ENCODE measurements at regions not wholly inside any gene's neighbourhood (a gene's known extent, or its start where the extent isn't known, plus 50 kb on each side); places are given as distances from the start of the nearest gene placed in this dataset.
"Not testable (repeated sequence)": the region's sequence is repeated elsewhere in the genome, so short reads cannot be mapped to it uniquely, and the experiment has no call there.

DNA sequence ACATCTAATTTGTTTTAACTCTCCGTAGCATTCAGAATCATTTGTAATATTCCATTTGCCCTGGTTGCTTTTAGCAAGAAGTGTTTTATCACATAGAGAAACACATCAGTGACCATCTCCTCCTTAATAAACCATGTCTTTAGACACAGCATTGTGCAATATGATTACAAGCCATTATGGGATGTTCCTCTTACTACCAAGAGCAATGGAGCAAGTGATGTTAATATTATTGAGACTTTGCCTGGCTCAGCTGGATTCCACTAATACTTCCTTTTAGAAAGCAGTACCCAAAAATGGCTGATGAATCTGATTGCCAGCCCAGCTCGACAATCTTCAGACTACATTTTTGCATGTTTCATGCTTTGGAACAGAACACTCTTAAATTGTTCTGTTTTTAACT is 364.2 kb downstream of the OSTF1 start:
- no peak overlapping the region for H3K4me3 ChIP-seq (ENCODE audit: low read depth, low read length)
- TF ChIP-seq CTCF (conservative IDR thresholded peaks at IDR 0.05; ENCODE audit: low read depth, low read length) = no peak
- no peak for DNase-seq (ENCODE audit: low read depth)

- TF ChIP-seq CTCF (conservative IDR thresholded peaks at IDR 0.05; ENCODE audit: low read depth, low read length) = no peak
- H3K4me3 ChIP-seq (ENCODE audit: low read depth, low read length) = no peak overlapping the region
- DNase-seq (ENCODE audit: low read depth) = no peak
These were observed 365.7 kb downstream of the OSTF1 start for GRCh38 chr9:75454043-75454442.

DNA sequence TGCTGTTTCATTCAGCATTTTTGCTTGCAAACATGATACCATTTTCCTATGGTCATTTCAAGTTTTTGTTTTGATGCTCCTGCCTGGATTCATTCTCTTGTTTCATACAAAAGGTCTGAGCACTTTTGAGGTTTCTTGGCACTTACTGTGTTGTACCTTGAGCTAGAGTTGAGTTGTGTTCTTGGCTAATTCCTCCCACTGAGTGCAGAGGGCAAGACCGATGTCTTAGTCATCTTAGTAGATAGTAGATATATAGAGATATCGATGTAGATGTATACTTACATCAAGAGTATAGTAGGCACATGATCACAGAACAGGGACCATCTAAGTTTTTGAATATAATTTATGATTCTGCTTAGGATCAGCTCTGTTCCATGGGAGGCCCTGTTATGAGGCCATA is 366.6 kb downstream of the OSTF1 start:
- no peak overlapping the region for H3K4me3 ChIP-seq (ENCODE audit: low read depth, low read length)
- no peak for TF ChIP-seq CTCF (conservative IDR thresholded peaks at IDR 0.05; ENCODE audit: low read depth, low read length)

DNA sequence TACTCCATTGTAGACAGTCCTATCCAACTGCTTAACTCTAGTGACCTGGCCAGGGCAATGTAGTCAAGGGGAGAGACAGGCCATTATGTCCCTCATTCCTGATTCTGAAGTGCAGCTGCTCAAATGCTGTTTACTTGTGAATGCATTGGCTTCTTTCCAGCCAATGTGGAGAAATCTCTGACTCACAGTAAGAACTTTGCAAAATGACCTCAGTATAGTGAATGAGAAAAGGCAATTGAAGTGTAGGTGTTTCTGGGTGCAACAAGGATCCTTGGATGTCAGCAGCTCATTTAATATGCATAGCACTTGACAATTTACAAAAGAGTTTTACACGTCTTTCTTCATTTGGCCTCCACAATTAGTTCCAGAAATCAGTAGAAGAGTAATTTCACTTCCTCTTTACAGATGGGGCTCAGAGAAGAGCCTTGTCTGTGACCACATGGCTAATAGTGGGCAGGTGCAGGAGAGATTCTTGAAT is 367.2 kb downstream of the OSTF1 start:
- DNase-seq (ENCODE audit: low read depth) = peak; percentile 45
- no peak overlapping the region for H3K4me3 ChIP-seq (ENCODE audit: low read depth, low read length)
- no peak for TF ChIP-seq CTCF (conservative IDR thresholded peaks at IDR 0.05; ENCODE audit: low read depth, low read length)

More for the DNA sequence above, 366.6 kb downstream of the OSTF1 start:
- DNase-seq (ENCODE audit: low read depth) = no peak

DNA sequence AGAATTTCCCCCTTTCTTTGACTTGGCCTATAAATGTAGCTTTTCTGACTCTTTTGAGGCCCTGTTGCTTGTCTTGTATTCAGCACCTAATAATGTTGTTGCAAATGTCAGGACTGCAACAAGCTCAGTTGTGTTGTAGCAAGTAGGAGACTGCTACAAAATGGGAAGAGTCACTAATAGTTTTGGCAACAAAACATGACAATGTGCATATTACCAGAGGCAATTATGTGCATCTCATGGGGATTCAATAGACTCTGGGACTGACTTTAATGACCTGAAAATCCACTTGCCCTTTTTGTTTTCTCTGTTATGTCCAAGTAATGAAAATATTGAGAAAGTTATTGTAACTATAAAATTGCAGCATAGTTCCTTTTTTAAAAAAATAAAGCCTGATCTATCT is 368.4 kb downstream of the OSTF1 start:
- no peak overlapping the region for H3K4me3 ChIP-seq (ENCODE audit: low read depth, low read length)
- no peak for DNase-seq (ENCODE audit: low read depth)
- no peak for TF ChIP-seq CTCF (conservative IDR thresholded peaks at IDR 0.05; ENCODE audit: low read depth, low read length)

- no peak for DNase-seq (ENCODE audit: low read depth)
- H3K4me3 ChIP-seq (ENCODE audit: low read depth, low read length) = no peak overlapping the region
- no peak for TF ChIP-seq CTCF (conservative IDR thresholded peaks at IDR 0.05; ENCODE audit: low read depth, low read length)
These were observed 369.2 kb downstream of the OSTF1 start for GRCh38 chr9:75457474-75458011.

DNA sequence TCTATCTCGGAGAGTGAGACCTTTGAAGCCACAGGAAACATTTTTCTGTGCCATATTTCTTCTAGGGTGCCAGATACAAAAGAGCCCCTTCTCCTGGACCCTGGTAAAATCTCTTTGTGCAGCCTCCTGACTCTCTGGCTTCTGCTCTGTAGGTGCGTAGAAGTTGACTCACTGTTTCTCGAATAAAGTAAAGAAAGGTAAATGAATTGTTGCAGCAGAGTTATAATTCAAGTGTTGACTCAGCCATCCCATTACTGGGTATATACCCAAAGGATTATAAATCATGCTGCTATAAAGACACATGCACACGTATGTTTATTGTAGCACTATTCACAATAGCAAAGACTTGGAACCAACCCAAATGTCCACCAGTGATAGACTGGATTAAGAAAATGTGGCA is 371.0 kb downstream of the OSTF1 start:
- not testable (repeated sequence) for DNase-seq (ENCODE audit: low read depth); H3K4me3 ChIP-seq (ENCODE audit: low read depth, low read length)
